ENCODE measurements at regions not wholly inside any gene's neighbourhood (a gene's known extent, or its start where the extent isn't known, plus 50 kb on each side); places are given as distances from the start of the nearest gene placed in this dataset.

DNA sequence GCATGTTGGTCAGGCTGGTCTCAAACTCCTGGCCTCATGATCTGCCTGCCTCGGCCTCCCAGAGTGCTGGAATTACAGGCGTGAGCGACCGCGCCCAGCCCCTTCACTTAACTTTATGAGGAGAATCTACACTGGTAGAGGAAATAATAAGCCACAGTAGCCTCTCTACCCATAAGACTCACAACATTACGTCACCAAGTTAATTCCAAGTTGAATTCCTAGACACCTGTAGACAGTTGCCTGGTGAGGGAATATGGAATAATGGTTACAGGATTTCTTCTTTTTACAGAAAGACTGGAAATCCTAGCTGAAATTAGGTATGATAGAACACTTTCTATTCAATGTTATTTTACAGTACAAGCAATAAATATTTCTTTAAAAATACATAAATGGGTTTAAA, 854.5 kb upstream of the EYS start:
- Histone ChIP-seq H3K36me3 (ENCODE audit: control insufficient read depth, insufficient read depth, low read length) (no peaks in the 10 kb centered on the region), H3K4me1 (replicated peaks in 1 of 2; ENCODE audit: control insufficient read depth in 2 of 2, insufficient read depth in 2 of 2, low read length in 2 of 2) (no peaks in the 10 kb centered on the region), H2AFZ (ENCODE audit: low read depth, low read length) (no peak overlapping the region), H4K20me1 (replicated peaks; ENCODE audit: control insufficient read depth, insufficient read depth, low read length) (no peaks in the 10 kb centered on the region), H3K27ac (ENCODE audit: extremely low read depth, low read depth, low read length) (no peak overlapping the region), H3K27me3 (ENCODE audit: control insufficient read depth in 2 of 2, insufficient read depth in 2 of 2, low read length in 2 of 2) (no peaks in the 10 kb centered on the region), H3K9ac (ENCODE audit: insufficient read depth in 1 of 2, low read depth in 2 of 2, low read length in 2 of 2) (no peak overlapping the region), H3K9me3 (replicated peaks; ENCODE audit: control insufficient read depth, insufficient read depth, low read depth, low read length) (no peaks in the 10 kb centered on the region), H3K9me1 (ENCODE audit: control insufficient read depth, insufficient read depth, low read length) (no peaks in the 10 kb centered on the region), H3K79me2 (ENCODE audit: control insufficient read depth, insufficient read depth, low read length) (no peaks in the 10 kb centered on the region), H3K4me2 (ENCODE audit: insufficient read depth, low read length) (no peak overlapping the region), H3K4me3 (no peak overlapping the region)
- no peak for DNase-seq (ENCODE audit: extremely low read depth in 1 of 4, low spot score in 3 of 4)
- intact Hi-C loops (cut with micrococcal nuclease) = no loop called here
- FAIRE-seq = no peak
- BruUV-seq (replicated peaks) = no TSS peak
- ChIA-PET CTCF (ENCODE audit: low intra/inter-chr PET ratio) (no interaction called here), POLR2A (no interaction called here)
- 0% methylated on average over 6 of the region's 6 CpGs for WGBS (ENCODE audit: insufficient coverage, low coverage, missing lambda C conversion rate)
- in situ Hi-C loops (cut with MboI) = no loop called here
- no peak for ATAC-seq
- TF ChIP-seq NCOA2 (IDR thresholded peaks at IDR 0.05; ENCODE audit: partially characterized antibody in 2 of 2) = no peak
- no peak for TF ChIP-seq KDM4B (IDR thresholded peaks at IDR 0.05; ENCODE audit: borderline replicate concordance in 2 of 2, low read depth in 1 of 2)
- no peak for TF ChIP-seq MIER1 (IDR thresholded peaks at IDR 0.05; ENCODE audit: low read depth)
- no peak for TF ChIP-seq MNT (conservative IDR thresholded peaks at IDR 0.05)
- TF ChIP-seq, protein P1, sequence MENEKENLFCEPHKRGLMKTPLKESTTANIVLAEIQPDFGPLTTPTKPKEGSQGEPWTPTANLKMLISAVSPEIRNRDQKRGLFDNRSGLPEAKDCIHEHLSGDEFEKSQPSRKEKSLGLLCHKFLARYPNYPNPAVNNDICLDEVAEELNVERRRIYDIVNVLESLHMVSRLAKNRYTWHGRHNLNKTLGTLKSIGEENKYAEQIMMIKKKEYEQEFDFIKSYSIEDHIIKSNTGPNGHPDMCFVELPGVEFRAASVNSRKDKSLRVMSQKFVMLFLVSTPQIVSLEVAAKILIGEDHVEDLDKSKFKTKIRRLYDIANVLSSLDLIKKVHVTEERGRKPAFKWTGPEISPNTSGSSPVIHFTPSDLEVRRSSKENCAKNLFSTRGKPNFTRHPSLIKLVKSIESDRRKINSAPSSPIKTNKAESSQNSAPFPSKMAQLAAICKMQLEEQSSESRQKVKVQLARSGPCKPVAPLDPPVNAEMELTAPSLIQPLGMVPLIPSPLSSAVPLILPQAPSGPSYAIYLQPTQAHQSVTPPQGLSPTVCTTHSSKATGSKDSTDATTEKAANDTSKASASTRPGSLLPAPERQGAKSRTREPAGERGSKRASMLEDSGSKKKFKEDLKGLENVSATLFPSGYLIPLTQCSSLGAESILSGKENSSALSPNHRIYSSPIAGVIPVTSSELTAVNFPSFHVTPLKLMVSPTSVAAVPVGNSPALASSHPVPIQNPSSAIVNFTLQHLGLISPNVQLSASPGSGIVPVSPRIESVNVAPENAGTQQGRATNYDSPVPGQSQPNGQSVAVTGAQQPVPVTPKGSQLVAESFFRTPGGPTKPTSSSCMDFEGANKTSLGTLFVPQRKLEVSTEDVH (IDR thresholded peaks at IDR 0.05; ENCODE audit: low read depth, partially characterized antibody) = no peak
- TF ChIP-seq, protein P2, sequence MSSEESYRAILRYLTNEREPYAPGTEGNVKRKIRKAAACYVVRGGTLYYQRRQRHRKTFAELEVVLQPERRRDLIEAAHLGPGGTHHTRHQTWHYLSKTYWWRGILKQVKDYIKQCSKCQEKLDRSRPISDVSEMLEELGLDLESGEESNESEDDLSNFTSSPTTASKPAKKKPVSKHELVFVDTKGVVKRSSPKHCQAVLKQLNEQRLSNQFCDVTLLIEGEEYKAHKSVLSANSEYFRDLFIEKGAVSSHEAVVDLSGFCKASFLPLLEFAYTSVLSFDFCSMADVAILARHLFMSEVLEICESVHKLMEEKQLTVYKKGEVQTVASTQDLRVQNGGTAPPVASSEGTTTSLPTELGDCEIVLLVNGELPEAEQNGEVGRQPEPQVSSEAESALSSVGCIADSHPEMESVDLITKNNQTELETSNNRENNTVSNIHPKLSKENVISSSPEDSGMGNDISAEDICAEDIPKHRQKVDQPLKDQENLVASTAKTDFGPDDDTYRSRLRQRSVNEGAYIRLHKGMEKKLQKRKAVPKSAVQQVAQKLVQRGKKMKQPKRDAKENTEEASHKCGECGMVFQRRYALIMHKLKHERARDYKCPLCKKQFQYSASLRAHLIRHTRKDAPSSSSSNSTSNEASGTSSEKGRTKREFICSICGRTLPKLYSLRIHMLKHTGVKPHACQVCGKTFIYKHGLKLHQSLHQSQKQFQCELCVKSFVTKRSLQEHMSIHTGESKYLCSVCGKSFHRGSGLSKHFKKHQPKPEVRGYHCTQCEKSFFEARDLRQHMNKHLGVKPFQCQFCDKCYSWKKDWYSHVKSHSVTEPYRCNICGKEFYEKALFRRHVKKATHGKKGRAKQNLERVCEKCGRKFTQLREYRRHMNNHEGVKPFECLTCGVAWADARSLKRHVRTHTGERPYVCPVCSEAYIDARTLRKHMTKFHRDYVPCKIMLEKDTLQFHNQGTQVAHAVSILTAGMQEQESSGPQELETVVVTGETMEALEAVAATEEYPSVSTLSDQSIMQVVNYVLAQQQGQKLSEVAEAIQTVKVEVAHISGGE (CRISPR knock-in tag; IDR thresholded peaks at IDR 0.05) = no peak
- TF ChIP-seq NRF1 (conservative IDR thresholded peaks at IDR 0.05 in 1 of 2, IDR thresholded peaks at IDR 0.05 in 1 of 2) = no peak
- TF ChIP-seq ZNF354B (CRISPR knock-in tag; IDR thresholded peaks at IDR 0.05) = no peak
- no peak for TF ChIP-seq KDM1A (IDR thresholded peaks at IDR 0.05)
- TF ChIP-seq ZNF445 (CRISPR knock-in tag; IDR thresholded peaks at IDR 0.05; ENCODE audit: low read depth) = no peak
- TF ChIP-seq, protein P3, sequence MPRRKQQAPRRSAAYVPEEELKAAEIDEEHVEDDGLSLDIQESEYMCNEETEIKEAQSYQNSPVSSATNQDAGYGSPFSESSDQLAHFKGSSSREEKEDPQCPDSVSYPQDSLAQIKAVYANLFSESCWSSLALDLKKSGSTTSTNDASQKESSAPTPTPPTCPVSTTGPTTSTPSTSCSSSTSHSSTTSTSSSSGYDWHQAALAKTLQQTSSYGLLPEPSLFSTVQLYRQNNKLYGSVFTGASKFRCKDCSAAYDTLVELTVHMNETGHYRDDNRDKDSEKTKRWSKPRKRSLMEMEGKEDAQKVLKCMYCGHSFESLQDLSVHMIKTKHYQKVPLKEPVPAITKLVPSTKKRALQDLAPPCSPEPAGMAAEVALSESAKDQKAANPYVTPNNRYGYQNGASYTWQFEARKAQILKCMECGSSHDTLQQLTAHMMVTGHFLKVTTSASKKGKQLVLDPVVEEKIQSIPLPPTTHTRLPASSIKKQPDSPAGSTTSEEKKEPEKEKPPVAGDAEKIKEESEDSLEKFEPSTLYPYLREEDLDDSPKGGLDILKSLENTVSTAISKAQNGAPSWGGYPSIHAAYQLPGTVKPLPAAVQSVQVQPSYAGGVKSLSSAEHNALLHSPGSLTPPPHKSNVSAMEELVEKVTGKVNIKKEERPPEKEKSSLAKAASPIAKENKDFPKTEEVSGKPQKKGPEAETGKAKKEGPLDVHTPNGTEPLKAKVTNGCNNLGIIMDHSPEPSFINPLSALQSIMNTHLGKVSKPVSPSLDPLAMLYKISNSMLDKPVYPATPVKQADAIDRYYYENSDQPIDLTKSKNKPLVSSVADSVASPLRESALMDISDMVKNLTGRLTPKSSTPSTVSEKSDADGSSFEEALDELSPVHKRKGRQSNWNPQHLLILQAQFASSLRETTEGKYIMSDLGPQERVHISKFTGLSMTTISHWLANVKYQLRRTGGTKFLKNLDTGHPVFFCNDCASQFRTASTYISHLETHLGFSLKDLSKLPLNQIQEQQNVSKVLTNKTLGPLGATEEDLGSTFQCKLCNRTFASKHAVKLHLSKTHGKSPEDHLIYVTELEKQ (CRISPR knock-in tag; IDR thresholded peaks at IDR 0.05) = no peak

All from K562 (cell line).